ENCODE measurements at regions not wholly inside any gene's neighbourhood (a gene's known extent, or its start where the extent isn't known, plus 50 kb on each side); places are given as distances from the start of the nearest gene placed in this dataset.

- intact Hi-C loops (cut with micrococcal nuclease): no loop called here
Observed at GRCh38 chr13:33691980-33692379, 126.0 kb upstream of the RFC3 start.

DNA sequence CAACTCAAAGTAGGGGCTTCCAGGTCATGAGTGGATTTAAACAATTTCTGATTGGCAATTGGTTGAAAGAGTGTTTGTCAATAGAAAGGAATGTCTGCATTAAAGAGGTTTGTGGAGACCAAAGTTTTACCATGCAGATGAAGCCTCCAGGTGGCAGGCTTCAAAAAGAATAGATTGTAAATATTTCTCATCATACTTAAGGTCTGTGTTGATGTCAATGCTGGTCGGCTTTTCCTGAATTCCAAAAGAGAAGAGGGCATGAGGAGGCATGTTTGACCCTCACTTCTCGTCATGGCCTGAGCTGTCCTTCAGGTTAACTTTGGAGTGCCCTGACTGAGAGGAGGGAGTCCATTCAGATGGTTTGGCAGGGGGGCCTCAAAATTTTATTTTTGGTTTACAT is 125.4 kb upstream of the RFC3 start:
- intact Hi-C loops (cut with micrococcal nuclease): no loop called here

GRCh38 chr13:33694546-33694945 is 123.4 kb upstream of the RFC3 start:
- intact Hi-C loops (cut with micrococcal nuclease): no loop called here

DNA sequence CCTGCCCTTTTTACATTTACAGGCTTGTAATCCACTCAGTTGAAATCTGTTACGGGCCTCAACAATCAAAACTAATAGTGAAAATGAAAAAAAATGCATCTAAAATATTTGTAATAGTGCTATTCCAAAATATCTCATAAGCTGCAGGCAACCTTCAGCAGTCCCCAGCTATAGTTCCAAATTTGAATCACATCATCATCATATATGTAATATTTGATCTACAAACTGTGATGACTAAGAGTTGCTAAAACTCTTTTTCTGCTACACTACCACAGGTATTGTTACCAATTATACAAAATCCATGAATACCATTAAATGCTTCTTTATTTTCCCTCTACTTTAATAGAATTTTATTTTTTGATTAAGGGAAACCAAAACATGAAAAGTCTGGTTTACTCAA is 121.4 kb upstream of the RFC3 start:
- intact Hi-C loops (cut with micrococcal nuclease): no loop called here

DNA sequence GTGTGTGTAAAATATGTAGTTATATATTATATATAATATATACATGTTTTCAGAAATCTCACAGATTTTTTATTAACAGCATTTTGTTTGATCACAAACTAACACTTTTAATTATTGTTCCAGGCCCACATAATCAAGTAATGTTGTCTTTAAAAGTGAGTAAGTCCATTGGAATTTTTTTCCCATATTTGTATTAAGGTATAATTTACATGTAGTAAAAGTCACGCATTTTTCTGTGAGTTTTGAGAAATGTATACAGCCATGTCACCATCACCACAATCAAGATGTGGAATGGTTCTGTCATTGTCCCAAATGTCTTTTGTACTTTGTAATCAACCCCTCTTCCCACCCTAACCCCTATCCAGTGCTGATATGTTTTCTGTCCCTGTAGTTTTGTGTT is 120.0 kb upstream of the RFC3 start:
- intact Hi-C loops (cut with micrococcal nuclease): no loop called here

DNA sequence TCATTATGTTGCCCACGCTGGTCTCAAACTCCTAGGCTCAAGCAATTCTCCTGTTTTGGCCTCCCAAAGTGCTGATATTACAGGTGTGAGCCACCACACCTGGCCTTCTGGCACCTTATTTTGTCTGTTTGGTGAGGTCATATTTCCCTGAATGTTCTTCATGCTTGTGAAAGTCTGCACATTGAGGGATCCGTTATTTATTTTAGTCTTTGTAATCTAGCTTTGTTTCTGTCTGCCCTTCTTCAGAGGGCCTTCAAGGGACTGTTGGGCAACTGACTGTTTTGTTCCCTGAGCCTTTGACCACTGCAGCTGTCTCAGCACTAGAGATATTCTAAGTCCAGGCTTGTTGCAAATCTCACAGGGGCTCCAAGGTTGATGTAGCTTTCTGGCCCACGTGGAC is 110.5 kb upstream of the RFC3 start:
- intact Hi-C loops (cut with micrococcal nuclease): no loop called here

DNA sequence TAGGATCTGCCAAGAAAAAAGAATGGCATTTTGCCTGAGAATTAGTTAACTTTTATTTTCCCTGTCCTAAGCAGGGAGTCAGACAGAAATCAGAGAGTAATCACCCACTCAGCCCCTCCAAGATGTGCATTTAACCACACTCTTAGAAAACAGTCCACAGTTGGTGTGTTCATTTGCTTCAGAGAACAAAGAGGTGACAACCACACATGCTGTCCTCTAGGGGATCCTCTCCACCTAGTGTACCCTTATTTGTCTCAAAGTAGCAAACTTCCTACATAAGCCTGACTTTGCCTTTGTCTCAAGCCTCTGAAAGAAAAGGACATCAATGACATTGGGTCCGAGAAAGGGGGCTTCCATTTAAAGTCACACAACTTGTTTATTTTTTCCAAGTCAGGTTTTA is 107.0 kb upstream of the RFC3 start:
- intact Hi-C loops (cut with micrococcal nuclease): no loop called here

DNA sequence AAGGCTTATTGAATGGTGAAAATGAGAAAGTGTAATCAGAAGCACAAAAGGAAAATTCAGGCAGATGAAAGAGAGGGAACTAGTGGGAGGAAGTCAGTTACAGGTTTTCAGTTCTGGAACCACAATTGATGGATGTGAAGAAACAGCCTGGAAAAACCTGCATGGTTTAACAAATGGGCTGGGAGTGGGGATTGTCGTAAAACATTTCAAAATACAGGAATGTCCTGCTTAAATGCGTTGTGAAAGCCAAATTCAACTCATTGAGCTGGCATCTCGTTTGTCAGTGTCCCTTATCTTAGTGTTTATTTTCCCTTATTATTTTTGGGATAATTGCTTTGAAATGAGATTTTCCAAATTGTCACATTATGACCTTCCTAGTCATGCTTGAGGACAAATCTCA is 106.5 kb upstream of the RFC3 start:
- intact Hi-C loops (cut with micrococcal nuclease): no loop called here

DNA sequence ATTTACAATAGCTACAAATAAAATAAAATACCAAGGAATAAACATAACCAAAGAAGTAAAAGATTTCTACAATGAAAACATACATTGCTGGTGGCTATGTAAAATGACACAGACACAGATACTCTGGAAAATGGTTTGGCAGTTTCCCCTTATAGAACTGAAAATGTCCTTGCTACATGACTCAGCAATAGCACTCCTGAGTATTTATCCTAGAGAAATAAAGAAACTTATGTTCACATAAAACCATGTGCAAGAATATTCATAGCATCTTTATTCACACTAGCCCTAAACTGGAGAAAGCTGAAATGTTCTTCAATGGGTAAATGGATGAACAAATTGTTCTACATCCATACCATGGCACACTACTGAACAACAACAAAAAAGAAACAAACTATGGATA is 100.2 kb upstream of the RFC3 start:
- intact Hi-C loops (cut with micrococcal nuclease): no loop called here

- intact Hi-C loops (cut with micrococcal nuclease): loop anchor here (1.0 to 10.0 kb wide), 5 partner anchors 43 to 1441 kb away; partner anchors contain the start of genes PDS5B and RFC3
Observed at GRCh38 chr13:33721724-33722123, 96.2 kb upstream of the RFC3 start.

GRCh38 chr13:33722216-33722915 is 95.6 kb upstream of the RFC3 start:
- intact Hi-C loops (cut with micrococcal nuclease): loop anchor here (1.0 to 10.0 kb wide), 5 partner anchors 44 to 1440 kb away; partner anchors contain the start of genes PDS5B and RFC3

DNA sequence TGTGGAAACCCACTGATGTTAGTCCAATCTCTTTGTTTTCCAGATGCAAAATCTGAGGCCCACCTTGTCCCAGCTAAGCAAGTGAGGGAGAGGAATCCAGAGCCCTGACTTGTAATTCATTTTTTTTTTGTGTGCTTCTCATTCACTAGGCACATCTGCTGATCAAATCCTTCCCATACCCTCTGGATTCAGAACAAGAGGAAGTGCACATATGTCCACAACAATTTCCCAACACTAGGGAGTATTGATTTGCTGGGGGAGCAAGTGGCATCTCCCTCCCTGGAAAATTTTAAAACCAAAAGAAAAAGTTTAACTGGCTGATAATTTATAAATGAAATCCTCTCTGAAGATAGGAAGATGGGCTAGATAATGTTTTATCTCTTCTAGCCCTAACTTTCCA is 94.6 kb upstream of the RFC3 start:
- intact Hi-C loops (cut with micrococcal nuclease): loop anchor here (1.0 to 10.0 kb wide), 6 partner anchors 45 to 1439 kb away; partner anchors contain the start of gene RFC3

GRCh38 chr13:33723772-33724435 is 94.0 kb upstream of the RFC3 start:
- intact Hi-C loops (cut with micrococcal nuclease): loop anchor here (1.0 to 10.0 kb wide), 6 partner anchors 45 to 1438 kb away; partner anchors contain the start of gene RFC3

DNA sequence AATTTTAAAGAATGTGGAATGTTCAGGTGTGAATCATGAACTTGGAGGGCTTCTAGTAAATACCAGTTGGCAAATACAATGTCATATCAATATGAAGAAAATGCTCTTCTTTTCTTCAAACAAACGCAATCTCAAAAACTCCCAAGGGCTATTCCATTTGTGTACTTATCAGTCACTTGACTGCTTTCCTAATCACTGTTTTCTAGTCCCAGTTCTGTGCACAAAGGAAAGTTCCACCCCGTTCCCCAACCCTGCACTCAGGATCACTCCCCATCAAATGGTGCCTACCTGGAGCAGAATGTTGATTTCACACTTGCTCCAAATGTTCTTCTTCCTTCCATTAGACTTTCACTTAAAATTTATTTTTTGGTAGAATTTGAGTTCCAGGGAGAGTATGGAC is 92.6 kb upstream of the RFC3 start:
- intact Hi-C loops (cut with micrococcal nuclease): loop anchor here (10.0 kb wide), 1 partner anchor 89 kb away; the partner anchor contains the start of gene RFC3

DNA sequence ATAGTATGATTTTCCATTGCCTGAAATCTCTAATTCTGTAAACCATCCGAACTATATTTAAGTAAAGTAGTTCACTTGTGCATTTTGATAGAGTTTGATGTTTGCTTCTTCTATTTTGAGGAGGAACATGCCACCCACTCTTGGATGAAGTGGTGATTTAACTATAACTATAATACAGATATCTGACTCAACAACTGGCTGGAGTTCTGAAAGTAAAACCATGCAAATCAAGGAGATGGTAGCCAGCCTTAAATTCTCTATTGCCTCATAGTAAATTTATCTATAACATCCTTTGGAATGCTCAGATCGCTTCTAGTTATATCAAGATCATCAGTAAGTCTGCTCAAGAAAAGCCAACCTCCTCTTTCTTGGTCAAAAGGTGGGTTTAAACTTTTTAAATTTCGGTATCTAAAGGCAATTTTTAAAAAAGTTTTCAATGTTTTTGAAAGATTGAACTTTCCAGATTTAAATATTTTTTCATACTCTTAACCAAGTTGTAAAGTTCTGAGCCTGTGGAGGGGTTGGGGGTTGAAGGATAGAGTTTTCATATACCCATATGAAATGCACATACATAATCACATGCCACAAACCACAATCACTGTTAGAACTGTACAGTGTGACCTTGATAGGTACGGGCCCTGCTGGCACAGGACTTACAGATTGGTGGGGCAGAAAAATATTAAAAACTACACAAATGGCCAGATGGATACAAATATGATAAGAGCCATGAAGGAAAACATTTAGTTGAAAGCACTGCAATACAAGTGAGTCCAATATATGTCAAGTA is 90.5 kb upstream of the RFC3 start:
- intact Hi-C loops (cut with micrococcal nuclease): loop anchor here (10.0 kb wide), 1 partner anchor 87 kb away; the partner anchor contains the start of gene RFC3

GRCh38 chr13:33728271-33729037 is 89.5 kb upstream of the RFC3 start:
- intact Hi-C loops (cut with micrococcal nuclease): loop anchor here (10.0 kb wide), 1 partner anchor 86 kb away; the partner anchor contains the start of gene RFC3

DNA sequence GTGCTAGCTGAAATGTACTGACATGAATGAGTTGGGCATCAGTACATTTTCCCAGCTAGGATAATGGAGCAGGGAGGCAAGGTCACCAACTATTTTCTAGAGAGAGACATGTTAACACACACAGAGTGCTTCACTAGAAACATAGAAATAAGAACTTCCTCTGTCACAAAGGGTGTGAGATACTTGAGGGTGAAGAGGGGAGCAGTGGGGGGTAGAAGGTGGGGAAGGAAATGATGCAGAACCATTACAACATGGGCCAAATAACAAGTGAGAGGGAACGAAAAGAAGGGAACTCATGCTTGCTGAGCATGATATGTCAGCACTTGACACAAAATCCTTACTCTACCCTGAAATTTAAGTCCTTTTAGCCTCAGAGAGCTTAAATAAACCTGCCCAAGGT is 87.8 kb upstream of the RFC3 start:
- intact Hi-C loops (cut with micrococcal nuclease): no loop called here

DNA sequence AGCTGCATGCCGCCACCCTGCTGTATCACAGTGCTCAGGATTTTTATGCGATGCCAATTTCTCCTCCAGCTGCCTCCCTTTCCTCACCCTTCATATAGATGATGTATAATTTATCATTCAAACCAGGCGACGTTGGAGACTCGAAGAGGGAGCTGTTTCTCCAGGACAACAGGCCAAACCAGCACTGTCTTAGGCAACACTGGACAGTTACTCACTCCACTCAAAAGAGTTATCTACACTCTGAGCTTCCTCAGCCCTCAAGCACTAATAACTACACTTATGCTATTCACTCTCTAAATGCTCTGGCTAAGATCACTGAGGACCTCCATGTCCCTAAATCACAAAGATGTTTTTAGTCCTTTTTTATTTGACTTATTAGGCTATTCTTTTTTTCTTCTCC is 87.3 kb upstream of the RFC3 start:
- intact Hi-C loops (cut with micrococcal nuclease): no loop called here

DNA sequence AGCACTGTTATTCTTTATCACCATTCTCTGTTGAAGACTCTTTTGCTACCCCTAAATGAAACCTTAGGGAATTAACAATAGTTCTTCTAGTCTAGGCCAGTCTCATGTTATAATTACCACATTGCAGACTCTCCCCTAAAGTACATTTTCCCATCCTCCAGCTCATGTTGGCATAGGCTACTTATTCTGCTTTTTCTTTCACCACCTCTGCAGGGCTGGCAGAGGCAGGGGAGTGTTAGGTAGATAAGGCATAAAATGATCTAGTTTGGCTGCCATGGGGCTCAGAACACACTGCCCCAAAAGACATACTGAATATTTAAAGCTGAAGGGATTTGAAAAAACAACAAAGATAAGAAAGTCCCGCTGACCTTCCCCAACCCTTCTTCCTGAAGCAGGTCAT is 82.7 kb upstream of the RFC3 start:
- intact Hi-C loops (cut with micrococcal nuclease): no loop called here

- intact Hi-C loops (cut with micrococcal nuclease): no loop called here
Observed at GRCh38 chr13:33739254-33739653, 78.7 kb upstream of the RFC3 start.

DNA sequence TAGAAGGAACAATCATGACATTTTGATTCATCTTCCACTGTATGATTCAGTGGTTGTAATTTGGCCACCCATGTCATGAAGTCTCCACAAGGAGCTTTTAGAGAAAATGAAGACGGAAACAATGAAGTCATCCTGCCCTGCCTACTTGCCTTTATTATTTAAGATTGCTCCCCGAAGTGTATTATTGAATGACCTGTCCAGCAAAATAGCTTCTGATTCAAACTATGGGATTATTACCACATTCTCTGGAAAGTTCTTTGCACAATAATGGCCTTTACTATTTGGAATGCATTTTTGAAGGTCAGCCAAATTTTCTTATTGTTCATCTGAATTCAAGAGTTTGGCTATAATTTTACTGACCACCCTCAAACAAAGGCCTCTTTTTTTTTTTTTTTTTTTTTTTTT is 77.8 kb upstream of the RFC3 start:
- intact Hi-C loops (cut with micrococcal nuclease): loop anchor here (5.0 kb wide), 1 partner anchor 47 kb away; no protein-coding TSS in a partner anchor

All from T-helper 2 cell treated with Interferon-gamma antibody and Interleukin-4, amounts not matched to agents 100 ng/mL and 5 ng/mL, for 36 hours (primary cell).